Fibroblast of gingiva (primary cell): ENCODE measurements at regions not wholly inside any gene's neighbourhood (a gene's known extent, or its start where the extent isn't known, plus 50 kb on each side); places are given as distances from the start of the nearest gene placed in this dataset.
A peak's percentile ranks its signal among the peaks of the same experiment; 100 is the strongest.
"Not testable (repeated sequence)": the region's sequence is repeated elsewhere in the genome, so short reads cannot be mapped to it uniquely, and the experiment has no call there.

Source experiments
- DNase-seq: peaks from one replicate; pipeline ENCODE4 v3.0.0-alpha.2; 2011; ENCODE audit warnings: low read depth

DNA sequence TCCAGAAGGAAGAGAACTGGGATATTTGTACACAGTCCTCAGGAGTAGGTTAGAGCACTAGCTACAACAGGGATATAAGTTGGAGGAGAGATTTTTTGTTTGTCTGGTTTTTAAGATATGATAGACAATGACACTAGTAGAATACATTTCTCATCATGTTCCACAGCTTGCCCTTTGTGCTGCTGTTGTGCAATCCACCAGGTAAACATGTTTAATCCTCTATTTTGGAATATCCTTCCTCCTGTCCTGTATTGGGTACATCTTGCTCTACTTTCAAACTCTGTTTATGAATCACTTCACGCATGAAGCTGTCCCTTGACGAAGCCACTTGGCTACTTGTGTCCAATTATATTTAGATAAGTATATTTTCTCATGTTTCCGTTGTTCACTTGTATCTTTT, 153.6 kb upstream of the TENT5A start:
- DNase-seq, result no peak

DNA sequence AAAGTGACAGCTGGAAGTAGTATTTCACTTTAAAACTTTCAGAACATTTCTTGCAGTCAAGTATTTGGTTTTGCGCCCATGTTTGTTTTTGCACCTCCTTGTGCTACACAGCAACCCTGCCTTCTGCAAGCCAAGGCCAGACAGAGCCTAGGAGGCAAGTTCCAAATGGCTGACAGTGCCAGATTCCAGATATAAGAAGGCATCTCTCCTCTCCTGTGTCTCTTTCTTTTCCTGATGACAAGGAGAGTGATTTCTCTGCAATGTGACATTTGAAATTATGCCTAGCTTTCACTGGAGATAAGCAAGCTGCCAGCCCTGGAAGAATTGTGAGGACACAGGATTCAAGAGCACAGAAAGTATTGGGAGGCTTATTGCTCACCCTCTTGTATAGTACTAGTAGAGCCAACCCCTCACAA, 149.1 kb upstream of the TENT5A start:
- peak; percentile 2 for DNase-seq

DNA sequence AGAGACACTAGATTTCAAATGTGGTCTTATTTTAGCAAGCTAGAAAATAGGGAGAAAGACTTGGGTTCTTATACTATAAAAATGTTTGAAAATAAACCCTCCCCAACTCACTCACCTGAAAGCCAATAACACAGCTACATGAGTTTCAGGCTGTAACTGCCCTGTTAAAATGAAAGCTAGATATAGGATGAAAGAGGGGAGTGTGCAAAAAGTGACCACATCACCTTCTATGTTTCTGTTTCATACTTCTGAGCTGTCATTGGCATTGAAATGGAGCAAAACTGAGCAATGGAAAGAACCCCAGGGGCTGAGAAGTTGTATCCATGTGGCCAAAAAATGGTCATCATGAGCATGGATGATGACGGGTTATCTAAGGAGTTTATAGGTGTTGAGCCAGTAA, 148.1 kb upstream of the TENT5A start:
- no peak for DNase-seq

DNA sequence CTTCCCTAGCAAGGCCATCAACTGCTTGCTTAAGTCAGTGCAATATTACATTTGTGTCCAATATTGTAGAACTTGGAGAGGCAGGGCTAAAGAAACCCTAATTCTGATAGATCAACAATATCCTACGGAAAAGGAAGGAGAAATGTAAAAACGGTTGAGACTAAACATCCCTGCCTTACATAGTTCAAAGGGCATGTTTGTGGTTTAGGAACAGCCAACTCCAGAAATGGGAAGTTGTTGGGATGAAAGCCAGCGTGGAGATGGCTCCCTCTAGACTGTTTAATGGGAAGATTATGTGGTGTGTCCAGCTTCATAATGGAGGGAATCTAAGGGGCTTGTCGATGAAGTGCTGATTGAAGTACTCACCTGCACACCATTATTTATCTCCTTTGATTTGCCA, 145.3 kb upstream of the TENT5A start:
- no peak for DNase-seq

DNA sequence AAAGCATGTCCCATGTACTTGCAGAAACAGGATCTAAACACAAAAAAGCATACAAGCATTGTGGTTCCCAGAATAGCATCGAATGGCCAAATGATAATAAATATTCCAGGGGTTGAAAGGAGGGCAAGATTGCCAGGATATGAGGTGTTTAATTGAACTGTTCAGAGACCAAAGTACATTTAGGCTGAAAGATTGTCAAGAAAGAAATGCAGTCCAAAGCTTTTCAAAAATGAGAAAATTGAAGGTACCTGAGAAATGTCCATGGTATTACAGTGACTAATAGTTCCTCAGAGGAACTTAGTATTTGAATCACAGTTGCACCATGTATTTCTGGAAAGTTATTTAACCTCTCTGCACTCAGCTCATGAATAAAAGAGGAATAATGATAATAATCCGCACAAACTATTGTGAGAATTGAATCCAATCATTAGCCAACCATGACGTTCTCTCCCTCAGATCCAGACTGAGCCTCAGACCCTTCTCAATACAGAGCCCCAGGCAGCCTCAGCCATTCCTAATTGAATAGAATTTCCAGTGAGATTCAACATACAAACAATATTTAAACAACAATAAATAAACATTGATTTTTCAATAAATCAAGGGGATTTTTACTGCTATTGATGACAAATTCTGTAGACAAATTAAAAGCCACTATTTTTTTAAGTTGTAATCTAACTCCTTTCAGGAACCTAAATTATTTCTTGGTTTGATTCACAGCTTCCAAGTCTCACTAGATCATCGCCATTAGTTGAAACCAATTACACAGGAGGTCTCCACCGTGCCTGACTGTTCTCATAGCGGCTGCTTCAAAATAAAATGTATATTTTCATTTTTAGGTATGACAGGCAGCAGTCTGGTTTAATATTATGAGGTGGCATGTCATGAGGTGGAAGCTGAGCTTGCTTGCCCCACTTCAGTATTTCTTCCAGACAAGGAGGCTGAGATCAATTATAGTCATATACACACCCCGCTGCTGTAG, 144.3 kb upstream of the TENT5A start:
- DNase-seq, result no peak

DNA sequence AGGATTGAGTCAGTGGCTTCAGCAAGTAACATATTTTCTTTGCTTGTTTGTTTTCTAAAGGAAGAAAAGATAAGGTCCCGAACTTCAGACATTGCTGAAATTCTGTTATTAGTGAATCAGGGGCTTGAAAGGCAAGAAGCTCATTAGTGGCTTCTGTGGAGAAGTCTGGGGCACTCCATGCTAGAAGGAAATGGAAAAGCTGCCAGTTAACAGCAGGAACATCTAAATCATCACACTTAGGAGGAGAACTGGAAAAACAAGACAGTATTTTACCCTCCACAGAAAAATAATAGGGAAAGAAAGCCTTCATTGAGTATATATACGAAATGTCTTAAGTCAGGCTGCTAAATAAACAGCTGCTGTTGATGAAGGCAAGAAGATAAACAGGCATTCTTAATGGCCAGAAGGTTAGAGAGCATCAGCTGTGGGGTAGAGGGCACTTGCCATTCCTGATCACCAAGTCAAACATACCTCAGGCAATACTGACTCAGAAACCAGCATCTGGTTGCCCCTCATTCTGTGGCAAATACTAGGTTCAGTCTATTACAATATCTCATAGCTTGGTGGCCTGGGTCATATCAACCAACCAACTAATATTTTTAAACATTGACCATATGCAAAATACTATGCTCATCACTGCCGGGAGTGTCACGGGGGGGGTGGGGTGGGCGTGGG, 143.2 kb upstream of the TENT5A start:
- DNase-seq, result peak; percentile 38

DNA sequence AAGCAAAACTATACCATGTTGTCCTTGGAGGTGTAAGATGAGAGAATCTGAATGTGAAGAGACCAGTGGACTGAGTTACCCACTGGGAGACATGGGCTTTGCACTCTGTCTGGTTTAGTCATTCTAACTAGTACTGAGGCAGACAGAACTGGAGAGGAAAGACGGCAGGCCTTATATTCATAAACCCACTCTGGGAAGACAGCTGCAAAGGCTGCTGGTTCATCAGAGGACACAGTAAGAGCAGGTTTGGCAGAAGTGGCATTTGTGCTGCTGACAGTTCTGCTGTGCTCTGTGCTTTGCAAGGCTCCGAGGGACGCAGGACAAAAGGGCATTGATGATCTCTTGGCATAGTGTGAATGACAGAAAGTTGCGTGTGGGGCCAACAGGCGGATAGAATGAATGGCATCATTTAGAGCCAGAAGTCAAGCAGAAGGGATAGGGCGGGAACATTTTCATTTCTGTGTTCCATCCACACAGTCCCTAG, 142.3 kb upstream of the TENT5A start:
- peak; percentile 3 for DNase-seq

DNA sequence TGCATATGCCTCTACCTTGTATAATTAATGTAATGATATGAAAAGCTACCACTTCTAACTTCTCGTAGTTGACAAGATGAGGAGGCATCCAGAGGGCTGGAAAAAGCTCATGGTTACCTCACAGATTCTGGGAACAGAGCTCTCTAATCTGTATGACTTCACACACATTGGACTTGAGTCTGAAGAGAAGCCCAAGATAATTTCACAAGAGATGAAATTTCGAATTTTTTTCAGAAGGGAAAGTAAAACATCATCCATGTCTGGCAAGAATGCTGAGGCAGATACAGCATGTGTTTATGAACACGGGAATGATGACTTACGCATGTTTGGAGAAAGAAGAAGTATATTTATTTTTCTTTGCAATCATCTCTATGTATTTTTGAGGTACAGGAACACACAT, 141.8 kb upstream of the TENT5A start:
- peak; percentile 81 for DNase-seq

DNA sequence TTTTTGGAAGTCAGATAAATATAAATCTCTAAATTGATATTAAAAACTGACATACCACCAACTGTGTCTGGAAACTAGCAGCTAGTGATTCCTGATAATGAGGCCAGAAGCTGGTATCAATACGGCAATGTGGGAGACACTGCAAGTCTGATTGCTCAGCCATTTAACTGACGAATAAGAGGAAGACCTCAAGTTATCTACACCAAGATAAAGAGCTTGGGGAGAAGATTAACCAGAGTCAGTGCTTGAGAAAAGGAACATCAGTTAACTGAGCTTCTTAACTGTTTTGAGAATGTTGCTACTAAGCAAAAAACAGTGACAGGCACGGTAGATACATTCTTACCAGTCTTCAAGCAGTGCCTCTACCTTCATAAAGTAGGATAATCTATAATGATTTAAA, 140.4 kb upstream of the TENT5A start:
- no peak for DNase-seq

DNA sequence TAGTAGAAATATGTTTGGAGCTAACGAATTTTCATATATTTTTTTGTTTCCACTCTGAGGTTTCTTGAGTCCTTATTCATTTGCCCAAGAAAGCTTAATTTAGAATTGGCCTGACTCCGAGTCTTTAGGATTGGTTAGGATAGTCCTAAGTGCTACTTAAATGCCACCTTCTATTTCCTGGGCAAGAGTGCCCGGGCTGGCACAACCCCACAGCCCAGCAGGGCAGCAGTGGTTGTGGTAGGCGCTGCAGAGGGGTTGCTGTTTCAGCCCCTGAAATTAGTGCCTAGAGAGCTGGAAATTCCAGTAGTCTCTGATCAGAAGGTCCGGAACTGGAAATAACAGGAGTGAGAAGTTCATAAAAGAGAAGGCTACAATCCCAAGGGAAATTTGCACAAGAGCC, 139.4 kb upstream of the TENT5A start:
- DNase-seq, result no peak

DNA sequence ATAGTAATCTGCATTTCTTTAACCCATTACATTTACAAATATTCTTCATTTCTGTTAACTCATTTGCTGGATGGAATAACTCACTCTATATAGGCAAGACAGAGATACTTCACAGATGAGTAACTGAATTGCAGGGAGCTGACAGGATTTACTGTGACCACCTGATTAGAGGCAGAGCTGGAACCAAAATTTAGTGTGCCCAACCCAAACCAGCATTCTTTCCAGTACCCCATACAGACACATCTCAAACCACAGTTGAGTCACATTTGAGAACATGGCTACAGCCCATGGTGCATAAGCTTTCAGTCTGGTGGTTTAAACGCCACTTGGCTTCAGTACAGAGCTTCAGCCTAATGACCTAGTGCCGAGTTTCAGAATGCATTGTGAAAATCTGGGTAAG, 138.4 kb upstream of the TENT5A start:
- peak; percentile 81 for DNase-seq

DNA sequence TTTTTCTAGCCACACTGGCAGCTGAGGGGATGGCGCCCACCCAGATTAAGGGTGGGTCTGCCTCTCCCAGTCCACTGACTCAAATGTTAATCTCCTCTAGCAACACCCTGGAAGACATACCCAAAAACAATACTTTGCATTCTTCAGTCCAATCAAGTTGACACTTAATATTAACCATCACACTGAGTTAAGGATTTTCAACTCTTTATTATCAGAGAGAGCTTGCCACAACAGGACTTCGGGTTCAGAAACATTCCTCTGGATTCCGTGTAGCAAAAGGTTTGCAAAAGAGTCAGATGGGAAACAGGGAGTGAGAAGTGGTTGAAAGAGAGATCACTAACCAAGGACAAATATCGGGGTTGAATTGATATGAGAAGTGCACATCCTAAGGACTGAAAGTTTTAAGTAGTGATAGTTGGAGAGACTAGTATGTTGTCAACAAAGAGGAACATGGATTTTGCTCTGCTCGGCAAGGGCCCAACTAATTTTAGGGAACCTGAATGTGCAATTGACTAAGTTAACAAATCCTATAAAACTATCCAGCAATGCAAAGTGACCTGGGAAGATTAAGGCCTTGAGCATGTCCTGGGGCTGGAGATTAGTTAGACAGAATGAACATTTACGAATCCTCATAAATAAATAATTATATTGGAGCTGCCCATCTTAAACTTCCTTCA, 137.0 kb upstream of the TENT5A start:
- DNase-seq, result no peak

DNA sequence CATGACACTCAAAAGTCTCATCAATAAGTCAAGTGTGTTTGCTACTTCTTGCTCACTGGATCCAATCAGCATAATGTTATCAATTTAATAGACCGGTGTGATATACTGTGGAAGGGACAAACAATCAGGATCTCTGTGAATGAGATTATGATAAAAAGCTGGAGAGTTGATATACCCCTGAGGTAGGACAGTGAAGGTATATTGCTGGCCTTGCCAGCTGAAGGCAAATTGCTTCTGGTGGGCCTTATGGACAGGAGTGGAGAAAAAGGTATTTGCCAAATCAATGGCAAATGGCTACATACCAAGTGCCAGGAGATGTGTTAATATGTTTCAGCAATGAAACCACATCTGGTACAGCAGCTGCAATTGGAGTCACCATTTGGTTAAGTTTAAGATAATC, 134.4 kb upstream of the TENT5A start:
- not testable (repeated sequence) for DNase-seq

DNA sequence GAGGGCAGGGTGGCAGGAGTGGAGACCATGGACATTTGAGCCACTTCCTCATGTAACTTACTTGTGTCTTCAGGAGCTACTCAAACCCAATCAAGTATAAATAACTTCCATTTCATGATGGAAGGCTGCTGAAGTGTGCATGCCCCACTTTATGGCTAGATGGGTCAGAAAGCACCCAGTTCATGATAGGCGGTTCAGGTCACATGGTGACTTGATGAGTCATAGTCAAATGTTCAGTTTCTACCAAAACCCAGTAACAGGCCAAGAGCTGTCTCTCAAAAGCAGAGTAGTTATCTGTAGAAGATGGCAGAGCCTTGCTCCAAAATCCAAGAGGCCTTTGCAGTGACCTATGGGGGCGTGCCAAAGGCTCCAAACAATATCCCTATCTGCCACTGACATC, 133.7 kb upstream of the TENT5A start:
- no peak for DNase-seq

DNA sequence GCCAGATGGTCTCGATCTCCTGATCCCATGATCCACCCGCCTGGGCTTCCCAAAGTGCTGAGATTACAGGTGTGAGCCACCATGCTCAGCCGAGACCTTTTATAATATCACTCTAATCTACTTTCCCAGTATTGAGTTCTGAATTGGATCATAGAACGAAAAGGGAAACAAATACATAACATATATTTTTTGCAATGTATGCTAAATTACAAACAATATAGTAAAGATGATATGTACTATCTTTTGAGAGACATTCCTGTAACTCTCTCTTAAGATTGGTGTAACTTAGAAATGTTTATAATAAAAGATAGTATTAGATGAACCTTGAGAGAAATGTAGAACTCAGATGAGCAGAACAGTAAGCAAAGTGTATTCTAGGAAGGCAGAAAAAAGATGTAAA, 129.2 kb upstream of the TENT5A start:
- DNase-seq, result no peak

DNA sequence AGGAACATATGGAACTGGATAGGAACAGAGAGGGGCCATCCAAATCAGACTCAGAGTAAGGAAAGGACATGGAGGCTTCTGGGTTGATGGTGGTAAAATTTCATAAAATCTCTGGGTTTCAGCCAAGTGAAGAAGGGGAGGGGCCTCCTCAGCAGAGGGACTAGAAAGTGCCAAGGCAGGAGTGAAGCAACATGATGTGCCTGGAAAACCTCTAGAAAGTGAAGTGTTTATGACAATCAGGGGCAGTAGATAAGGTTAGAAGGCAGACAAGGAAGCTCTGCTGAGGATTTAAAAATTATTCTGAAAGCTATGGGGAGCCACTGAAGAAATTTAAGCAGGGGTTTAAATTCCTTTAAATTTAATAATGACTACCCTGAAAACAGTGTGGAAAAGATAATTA, 126.0 kb upstream of the TENT5A start:
- no peak for DNase-seq

DNA sequence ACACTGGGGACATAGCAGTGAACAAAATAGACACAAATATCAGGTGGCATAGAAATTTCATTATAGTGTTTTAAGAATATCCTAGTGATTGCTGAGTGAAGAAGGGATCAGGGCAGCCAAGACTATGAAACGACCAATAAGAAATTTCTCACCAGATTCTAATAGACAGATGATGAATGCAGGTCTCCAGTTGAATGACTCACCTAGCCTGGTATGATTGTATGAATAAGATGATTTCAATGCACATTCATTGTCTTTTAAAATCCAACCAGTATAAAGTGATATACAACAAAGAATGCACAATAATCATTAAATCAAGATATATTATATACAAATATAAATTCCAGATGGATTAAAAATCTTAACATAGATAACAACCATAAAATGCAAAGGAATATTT, 124.5 kb upstream of the TENT5A start:
- DNase-seq, result no peak

DNA sequence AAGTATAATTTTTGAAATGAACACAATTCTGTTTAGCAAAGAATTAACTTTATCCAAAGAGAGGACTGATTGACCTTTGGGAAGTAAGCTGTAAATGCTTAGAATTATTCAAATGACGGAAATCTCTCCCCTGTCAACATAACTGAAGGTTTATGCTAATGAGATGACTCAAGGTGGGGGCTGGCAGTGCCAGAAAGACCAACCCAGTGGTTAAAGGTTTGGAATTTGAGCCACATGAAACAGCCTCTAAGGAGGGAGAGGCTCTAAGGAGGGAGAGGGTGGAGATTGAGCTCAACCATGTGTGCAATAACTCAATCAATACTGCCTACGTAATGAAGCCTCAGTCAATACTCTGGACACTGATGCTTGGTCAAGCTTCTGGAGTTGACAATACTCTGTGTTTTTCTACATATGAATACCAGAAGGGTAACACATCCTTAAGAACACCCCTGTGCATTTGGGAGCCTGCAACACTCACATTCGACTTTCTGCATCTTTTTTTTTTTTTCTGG, 123.4 kb upstream of the TENT5A start:
- no peak for DNase-seq

DNA sequence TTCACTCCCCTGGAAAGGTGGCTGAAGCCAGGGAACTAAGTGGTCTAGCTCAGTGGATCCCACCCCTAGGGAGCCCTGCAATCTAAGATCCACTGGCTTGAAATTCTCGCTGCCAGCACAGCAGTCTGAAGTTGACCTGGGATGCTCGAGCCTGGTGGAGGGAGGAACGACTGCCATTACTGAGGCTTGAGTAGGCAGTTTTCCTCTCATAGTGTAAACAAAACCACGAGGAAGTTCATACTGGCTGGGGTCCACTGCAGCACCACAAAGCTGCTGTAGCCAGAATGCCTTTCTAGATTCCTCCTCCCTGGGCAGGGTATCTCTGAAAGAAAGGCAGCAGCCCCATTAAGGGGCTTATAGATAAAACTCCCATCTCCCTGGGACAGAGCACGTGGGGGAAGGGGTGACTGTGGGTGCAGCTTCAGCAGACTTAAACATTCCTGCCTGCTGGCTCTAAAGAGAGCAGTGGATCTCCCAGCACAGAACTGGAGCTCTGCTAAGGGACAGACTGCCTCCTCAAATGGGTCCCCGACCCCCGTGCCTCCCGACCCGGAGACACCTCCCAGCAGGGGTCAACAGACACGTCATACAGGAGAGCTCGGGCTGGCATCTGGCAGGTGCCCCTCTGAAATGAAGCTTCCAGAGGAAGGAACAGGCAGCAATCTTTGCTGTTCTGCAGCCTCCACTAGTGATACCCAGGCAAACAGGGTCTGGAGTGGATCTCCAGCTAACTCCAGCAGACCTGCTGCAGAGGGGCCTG, 117.4 kb upstream of the TENT5A start:
- DNase-seq, result not testable (repeated sequence)

DNA sequence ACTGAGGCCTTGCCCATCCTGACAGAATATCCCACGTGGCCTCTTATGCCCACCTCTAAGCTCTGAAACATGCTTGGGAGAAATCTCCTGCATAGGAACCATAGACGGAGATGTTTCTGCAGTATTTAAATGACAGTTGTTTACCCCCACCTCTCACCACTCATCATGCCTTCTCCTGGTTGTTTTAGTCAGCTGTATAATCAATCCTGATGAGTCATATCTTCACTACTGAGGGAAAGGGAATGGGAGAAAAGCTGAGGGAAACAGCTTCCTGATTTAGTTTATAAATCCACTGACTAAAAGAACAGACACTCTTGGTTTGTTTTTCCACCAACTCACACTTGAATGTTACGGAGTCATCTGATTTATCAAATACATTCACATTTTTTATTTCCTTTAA, 113.2 kb upstream of the TENT5A start:
- peak; percentile 37 for DNase-seq

DNA sequence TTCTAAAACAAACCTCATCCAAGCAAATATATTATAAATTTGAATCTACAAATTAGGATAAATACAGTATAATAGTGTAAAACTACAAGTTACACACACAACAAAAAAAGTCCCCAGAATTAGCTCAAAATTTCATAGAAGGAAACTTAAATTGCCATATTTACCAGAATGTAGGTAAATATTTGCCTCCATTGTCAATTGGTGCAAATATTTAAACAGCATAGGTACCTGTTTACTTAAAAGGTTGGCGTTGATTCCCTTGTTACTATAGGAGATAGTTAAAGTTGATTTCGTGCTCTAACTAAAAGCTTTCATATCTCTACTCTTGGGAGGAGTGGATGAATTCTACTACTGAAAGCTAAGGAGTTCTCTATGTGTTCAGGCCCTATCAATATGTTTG, 111.6 kb upstream of the TENT5A start:
- DNase-seq, result no peak

DNA sequence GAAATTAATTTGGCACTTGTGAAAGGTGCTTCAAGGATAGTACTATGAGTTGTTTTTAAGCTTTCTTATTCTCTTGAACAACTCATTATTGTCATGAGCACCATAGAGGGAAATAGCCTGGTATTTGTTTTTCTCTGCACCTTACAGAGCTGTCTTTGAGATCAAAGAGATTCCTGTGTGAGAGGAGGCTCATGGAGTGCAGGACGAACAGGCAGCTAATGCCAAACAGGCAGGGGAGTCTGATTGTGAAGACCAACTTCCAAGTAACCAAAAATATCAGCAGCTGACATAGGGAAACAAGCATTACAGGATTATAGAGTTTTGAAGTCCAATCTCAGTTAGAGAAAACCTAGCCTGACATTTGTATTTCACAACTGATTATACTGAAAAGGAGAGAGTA, 110.6 kb upstream of the TENT5A start:
- DNase-seq, result no peak
